ENCODE measurements at regions not wholly inside any gene's neighbourhood (a gene's known extent, or its start where the extent isn't known, plus 50 kb on each side); places are given as distances from the start of the nearest gene placed in this dataset.
A peak's percentile ranks its signal among the peaks of the same experiment; 100 is the strongest.

DNA sequence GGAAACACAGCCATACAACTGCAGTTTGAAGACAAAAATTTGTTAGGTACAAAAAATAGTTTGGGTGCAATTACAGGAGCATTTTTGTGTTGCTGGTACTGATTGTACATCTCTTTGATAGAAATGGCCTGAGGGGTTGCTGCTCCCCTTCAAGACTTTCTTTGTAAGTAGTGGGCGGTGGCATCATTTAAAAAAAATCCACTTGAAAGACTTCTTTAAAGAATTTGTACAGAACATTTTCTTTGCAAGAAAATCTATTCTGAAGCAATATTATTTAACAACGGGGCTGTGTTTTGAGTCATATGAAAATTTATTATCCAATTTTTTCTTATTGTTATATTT, 144.1 kb upstream of the CAV2 start:
- H3K4me1 ChIP-seq (ENCODE audit: control insufficient read depth in 1 of 2, insufficient read depth in 2 of 2, low read length in 2 of 2), result peaks cover 13 to 29% of the 10 kb centered on the region in 2 donors
- H3K27me3 ChIP-seq (ENCODE audit: control insufficient read depth in 1 of 2, insufficient read depth in 2 of 2, low read length in 2 of 2), result no peaks in the 10 kb centered on the region
- H3K36me3 ChIP-seq (ENCODE audit: control insufficient read depth in 1 of 2, insufficient read depth in 2 of 2, low read length in 2 of 2), result no peaks in the 10 kb centered on the region
- H3K9me3 ChIP-seq (ENCODE audit: control insufficient read depth in 1 of 2, low read length in 2 of 2), result no peaks in the 10 kb centered on the region
- H3K27ac ChIP-seq (ENCODE audit: low read depth, low read length), result no peak overlapping the region
- no peak overlapping the region for H3K9ac ChIP-seq (ENCODE audit: low read depth in 1 of 2, low read length in 2 of 2)
- H3K4me3 ChIP-seq (ENCODE audit: low read depth in 1 of 2, low read length in 2 of 2), result peak overlapping the region in 1 of 2 donors; percentile 30

DNA sequence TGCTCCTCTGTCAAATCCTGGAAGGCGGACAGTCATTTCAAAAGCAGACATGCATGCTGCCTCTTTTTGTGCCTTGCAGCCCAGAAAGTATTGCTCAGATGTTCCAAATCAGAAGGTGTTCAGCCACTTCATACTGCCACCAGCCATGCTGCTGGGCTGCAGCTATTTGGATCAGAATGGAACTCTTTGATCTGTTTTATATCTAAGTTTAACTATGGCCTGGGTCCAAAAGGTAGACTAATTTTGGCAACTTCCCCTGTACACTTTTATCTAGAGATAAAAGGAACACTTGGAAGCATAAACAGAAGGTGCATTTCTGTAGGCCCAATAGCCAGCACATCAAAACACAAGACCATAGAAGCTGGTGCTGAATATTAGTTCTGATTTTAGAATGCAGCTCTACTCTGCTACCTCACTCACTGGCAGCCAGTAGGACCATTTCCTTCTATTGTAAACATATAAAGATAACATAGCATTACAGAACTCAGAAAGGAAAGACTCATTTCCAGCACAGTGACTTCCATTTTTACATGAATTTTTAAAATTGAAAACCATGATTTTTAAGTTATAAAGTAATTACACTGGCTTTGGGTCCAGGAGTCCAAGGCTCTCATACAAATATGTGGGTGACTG, 143.1 kb upstream of the CAV2 start:
- no peaks in the 10 kb centered on the region for H3K9me3 ChIP-seq (ENCODE audit: control insufficient read depth in 1 of 2, low read length in 2 of 2)
- no peak overlapping the region for H3K27ac ChIP-seq (ENCODE audit: low read depth, low read length)
- H3K9ac ChIP-seq (ENCODE audit: low read depth in 1 of 2, low read length in 2 of 2), result no peak overlapping the region
- peaks cover 13 to 29% of the 10 kb centered on the region in 2 donors for H3K4me1 ChIP-seq (ENCODE audit: control insufficient read depth in 1 of 2, insufficient read depth in 2 of 2, low read length in 2 of 2)
- H3K27me3 ChIP-seq (ENCODE audit: control insufficient read depth in 1 of 2, insufficient read depth in 2 of 2, low read length in 2 of 2), result no peaks in the 10 kb centered on the region
- no peaks in the 10 kb centered on the region for H3K36me3 ChIP-seq (ENCODE audit: control insufficient read depth in 1 of 2, insufficient read depth in 2 of 2, low read length in 2 of 2)
- H3K4me3 ChIP-seq (ENCODE audit: low read depth in 1 of 2, low read length in 2 of 2), result no peak overlapping the region

DNA sequence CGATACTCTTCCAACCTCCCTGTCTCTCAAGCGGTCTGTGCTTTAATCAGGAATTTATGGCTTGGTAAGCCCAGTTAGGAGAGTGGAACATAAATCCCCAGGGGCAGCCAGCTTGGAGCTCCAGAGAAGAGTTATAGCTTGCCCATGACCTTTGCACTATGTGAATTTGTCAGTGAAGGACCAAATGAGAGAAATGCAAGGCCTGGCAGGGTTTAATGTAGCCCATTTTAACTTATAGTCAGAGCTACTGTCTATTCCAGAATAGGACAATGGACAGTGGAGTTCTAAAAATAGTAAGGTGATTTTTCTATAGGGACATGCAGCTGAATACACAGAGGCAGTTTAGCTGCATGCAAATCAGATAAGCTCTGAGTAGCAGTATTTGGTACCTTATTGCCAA, 142.6 kb upstream of the CAV2 start:
- no peaks in the 10 kb centered on the region for H3K9me3 ChIP-seq (ENCODE audit: control insufficient read depth in 1 of 2, low read length in 2 of 2)
- H3K9ac ChIP-seq (ENCODE audit: low read depth in 1 of 2, low read length in 2 of 2), result no peak overlapping the region
- H3K36me3 ChIP-seq (ENCODE audit: control insufficient read depth in 1 of 2, insufficient read depth in 2 of 2, low read length in 2 of 2), result no peaks in the 10 kb centered on the region
- no peak overlapping the region for H3K4me3 ChIP-seq (ENCODE audit: low read depth in 1 of 2, low read length in 2 of 2)
- no peaks in the 10 kb centered on the region for H3K27me3 ChIP-seq (ENCODE audit: control insufficient read depth in 1 of 2, insufficient read depth in 2 of 2, low read length in 2 of 2)
- no peak overlapping the region for H3K27ac ChIP-seq (ENCODE audit: low read depth, low read length)
- H3K4me1 ChIP-seq (ENCODE audit: control insufficient read depth in 1 of 2, insufficient read depth in 2 of 2, low read length in 2 of 2), result peaks cover 13 to 29% of the 10 kb centered on the region in 2 donors

DNA sequence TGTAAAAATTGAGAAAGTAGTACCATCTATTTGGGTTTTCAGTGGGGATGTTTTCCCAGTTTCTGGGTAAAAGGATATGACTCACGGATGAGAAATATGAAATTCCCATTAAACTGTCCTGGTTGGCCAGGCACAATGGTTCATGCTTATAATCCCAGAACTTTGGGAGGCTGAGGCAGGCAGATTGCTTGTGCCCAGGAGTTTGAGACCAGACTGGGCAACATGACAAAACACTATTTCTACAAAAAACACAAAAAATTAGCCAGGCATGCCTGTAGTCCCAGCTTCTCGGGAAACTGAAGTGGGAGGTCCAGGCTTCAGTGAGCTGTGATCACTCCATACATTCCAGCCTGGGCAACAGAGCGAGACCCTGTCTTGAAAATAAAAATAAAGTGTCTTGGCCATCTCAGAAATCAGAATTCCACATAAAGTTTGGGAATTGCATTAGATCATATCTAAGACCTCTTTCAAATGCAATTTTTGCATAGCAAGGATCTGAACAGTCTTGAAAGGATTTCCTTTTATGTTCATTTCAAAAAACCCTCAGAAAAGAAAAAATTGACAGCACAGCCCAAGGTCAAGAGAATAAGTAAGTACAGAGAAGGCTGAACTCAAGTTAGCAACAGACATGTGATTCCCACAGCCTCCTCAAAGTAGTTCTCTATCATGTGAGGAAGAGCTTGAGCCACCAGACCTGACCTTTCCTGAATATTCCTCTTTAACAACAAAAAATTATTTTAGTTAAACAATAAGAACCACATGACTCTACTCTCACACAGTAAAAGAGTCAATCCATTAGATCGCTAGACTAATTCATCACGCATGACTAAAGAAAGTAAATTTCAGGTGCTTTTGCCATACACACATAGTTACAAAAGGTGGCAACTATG, 141.5 kb upstream of the CAV2 start:
- Histone ChIP-seq H3K4me3 (ENCODE audit: low read depth in 1 of 2, low read length in 2 of 2) (no peak overlapping the region), H3K27ac (ENCODE audit: low read depth, low read length) (no peak overlapping the region), H3K9ac (ENCODE audit: low read depth in 1 of 2, low read length in 2 of 2) (no peak overlapping the region), H3K36me3 (ENCODE audit: control insufficient read depth in 1 of 2, insufficient read depth in 2 of 2, low read length in 2 of 2) (no peaks in the 10 kb centered on the region), H3K27me3 (ENCODE audit: control insufficient read depth in 1 of 2, insufficient read depth in 2 of 2, low read length in 2 of 2) (no peaks in the 10 kb centered on the region), H3K4me1 (ENCODE audit: control insufficient read depth in 1 of 2, insufficient read depth in 2 of 2, low read length in 2 of 2) (peaks cover 13 to 29% of the 10 kb centered on the region in 2 donors), H3K9me3 (ENCODE audit: control insufficient read depth in 1 of 2, low read length in 2 of 2) (no peaks in the 10 kb centered on the region)

DNA sequence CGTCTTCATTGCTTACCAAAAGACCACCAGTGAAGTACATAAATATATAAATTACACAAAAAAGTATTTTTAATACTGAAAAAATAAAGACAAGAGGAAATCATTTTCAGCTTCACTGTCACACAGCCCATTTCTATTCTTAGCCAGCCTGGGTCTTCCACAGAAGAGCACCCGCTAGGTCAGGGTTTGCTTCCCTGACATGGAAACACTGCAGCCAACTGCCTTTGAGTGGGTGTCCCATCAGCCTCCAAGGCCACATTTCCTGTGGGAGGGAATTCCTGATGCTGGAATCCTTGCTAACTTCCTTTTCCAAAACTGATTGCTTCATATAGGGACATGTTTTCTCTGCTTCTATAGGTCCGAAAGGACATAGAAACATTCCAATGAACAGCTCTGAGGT, 137.8 kb upstream of the CAV2 start:
- Histone ChIP-seq H3K4me1 (ENCODE audit: control insufficient read depth in 1 of 2, insufficient read depth in 2 of 2, low read length in 2 of 2) (peaks cover 0 to 6% of the 10 kb centered on the region in 2 donors), H3K27me3 (ENCODE audit: control insufficient read depth in 1 of 2, insufficient read depth in 2 of 2, low read length in 2 of 2) (no peaks in the 10 kb centered on the region), H3K36me3 (ENCODE audit: control insufficient read depth in 1 of 2, insufficient read depth in 2 of 2, low read length in 2 of 2) (no peaks in the 10 kb centered on the region), H3K9me3 (ENCODE audit: control insufficient read depth in 1 of 2, low read length in 2 of 2) (no peaks in the 10 kb centered on the region), H3K4me3 (ENCODE audit: low read depth in 1 of 2, low read length in 2 of 2) (no peak overlapping the region), H3K27ac (ENCODE audit: low read depth, low read length) (no peak overlapping the region), H3K9ac (ENCODE audit: low read depth in 1 of 2, low read length in 2 of 2) (no peak overlapping the region)

DNA sequence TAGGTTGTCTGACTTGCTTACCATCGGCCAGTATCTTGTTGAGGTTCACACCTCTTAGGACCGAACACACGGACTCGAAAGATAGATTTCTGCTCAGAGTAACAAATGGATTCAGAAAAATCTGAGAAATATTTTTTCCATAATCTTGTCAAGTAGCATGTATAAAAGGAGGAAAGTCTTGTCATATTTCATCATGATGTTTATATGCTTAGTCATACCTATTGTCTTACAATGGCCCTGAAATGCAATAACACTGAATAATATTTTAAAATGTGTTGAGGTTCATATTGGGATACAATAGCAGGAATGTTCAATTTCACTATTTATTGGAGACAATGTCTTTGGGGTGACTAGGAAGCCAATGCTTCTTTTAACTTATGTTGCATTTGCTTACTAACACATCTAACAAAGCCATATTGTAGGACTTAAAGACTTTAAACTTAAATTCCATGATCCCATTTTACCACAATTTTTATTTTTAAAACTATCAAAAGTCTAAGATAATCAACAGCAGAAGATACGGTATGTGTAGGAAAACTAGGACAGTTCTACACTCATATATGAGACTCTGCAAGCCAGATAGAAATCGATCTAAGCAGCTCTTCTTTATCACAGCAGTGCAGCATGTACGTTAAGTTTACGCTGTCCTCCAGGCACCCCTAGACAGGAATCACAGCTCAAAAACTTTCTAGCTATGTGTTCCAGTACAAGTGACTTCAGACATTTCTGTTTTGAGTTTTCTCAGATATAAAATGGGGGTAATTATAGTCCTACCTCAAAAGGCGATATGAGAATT, 135.7 kb upstream of the CAV2 start:
- H3K36me3 ChIP-seq (ENCODE audit: control insufficient read depth in 1 of 2, insufficient read depth in 2 of 2, low read length in 2 of 2), result no peaks in the 10 kb centered on the region
- H3K4me1 ChIP-seq (ENCODE audit: control insufficient read depth in 1 of 2, insufficient read depth in 2 of 2, low read length in 2 of 2), result no peaks in the 10 kb centered on the region
- H3K27ac ChIP-seq (ENCODE audit: low read depth, low read length), result no peak overlapping the region
- no peak overlapping the region for H3K4me3 ChIP-seq (ENCODE audit: low read depth in 1 of 2, low read length in 2 of 2)
- no peak overlapping the region for H3K9ac ChIP-seq (ENCODE audit: low read depth in 1 of 2, low read length in 2 of 2)
- no peaks in the 10 kb centered on the region for H3K27me3 ChIP-seq (ENCODE audit: control insufficient read depth in 1 of 2, insufficient read depth in 2 of 2, low read length in 2 of 2)
- H3K9me3 ChIP-seq (ENCODE audit: control insufficient read depth in 1 of 2, low read length in 2 of 2), result no peaks in the 10 kb centered on the region

DNA sequence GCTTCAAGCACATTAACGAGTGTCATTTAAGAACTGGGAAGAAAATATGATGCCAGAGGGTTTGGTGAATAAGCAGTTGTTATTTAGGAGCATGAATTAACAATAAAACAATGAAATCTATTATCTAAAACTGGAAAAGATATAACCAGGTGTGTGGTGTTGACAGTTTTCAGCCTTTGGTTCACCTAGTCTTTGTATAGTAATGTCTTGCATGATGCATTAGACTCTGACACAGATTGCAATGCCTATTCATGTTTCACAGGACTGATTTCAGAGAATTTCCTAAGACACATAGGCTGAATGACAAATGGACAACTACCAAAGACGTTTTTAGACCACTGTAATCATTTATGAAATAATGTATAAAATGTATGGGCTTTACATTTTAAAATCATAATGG, 135.1 kb upstream of the CAV2 start:
- Histone ChIP-seq H3K4me3 (ENCODE audit: low read depth in 1 of 2, low read length in 2 of 2) (no peak overlapping the region), H3K4me1 (ENCODE audit: control insufficient read depth in 1 of 2, insufficient read depth in 2 of 2, low read length in 2 of 2) (no peaks in the 10 kb centered on the region), H3K9ac (ENCODE audit: low read depth in 1 of 2, low read length in 2 of 2) (no peak overlapping the region), H3K9me3 (ENCODE audit: control insufficient read depth in 1 of 2, low read length in 2 of 2) (no peaks in the 10 kb centered on the region), H3K27me3 (ENCODE audit: control insufficient read depth in 1 of 2, insufficient read depth in 2 of 2, low read length in 2 of 2) (no peaks in the 10 kb centered on the region), H3K27ac (ENCODE audit: low read depth, low read length) (no peak overlapping the region), H3K36me3 (ENCODE audit: control insufficient read depth in 1 of 2, insufficient read depth in 2 of 2, low read length in 2 of 2) (no peaks in the 10 kb centered on the region)

DNA sequence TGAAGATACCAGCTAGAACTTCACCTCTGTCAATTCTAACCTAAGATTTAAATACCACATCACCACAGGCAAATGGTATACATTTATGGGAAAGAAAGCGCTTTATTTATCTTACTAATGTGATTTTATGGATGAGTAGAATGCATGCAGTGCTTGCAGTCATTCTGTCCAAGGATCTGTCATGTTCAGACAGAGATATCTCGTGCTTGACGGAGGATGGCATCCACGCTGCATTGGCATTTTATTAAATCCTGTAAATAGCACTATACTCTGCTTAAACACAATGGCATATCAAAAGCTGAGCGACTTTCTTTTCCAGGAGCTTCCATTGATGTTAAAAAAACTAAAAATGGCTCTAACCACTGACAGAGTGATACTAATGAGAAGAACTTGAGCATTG, 133.7 kb upstream of the CAV2 start:
- Histone ChIP-seq H3K4me3 (ENCODE audit: low read depth in 1 of 2, low read length in 2 of 2) (no peak overlapping the region), H3K36me3 (ENCODE audit: control insufficient read depth in 1 of 2, insufficient read depth in 2 of 2, low read length in 2 of 2) (no peaks in the 10 kb centered on the region), H3K27me3 (ENCODE audit: control insufficient read depth in 1 of 2, insufficient read depth in 2 of 2, low read length in 2 of 2) (no peaks in the 10 kb centered on the region), H3K9ac (ENCODE audit: low read depth in 1 of 2, low read length in 2 of 2) (no peak overlapping the region), H3K9me3 (ENCODE audit: control insufficient read depth in 1 of 2, low read length in 2 of 2) (no peaks in the 10 kb centered on the region), H3K27ac (ENCODE audit: low read depth, low read length) (no peak overlapping the region), H3K4me1 (ENCODE audit: control insufficient read depth in 1 of 2, insufficient read depth in 2 of 2, low read length in 2 of 2) (no peaks in the 10 kb centered on the region)

DNA sequence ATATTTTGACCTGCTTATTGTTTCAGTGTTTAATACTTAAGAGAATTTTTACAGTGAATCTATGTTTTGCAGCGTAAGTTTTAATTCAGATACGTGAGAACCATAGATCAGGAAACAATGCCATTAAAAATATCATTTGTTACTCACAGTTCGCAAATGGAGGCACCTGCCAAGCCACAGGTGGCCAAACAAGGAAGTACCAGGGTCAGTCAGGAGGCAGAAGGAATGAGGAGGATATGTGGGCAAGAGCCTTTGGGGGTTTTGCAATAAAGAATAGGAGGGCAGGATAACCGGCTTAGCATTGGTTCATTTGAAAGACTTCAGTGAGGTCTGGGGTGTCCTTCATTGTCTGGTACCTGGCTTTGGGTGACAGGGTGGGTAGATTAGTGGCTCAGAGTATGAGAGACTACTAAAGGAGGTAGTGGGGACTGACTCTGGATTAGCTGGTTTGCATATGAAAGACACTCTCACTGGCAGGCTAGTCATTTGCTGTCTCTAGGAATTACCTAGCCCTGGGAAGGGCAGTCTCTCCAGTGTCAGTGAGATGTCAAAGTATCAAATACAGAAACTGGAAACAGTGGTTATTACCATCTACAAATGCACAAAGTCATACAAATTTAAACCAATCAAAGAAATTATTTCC, 132.2 kb upstream of the CAV2 start:
- no peak overlapping the region for H3K27ac ChIP-seq (ENCODE audit: low read depth, low read length)
- H3K4me3 ChIP-seq (ENCODE audit: low read depth in 1 of 2, low read length in 2 of 2), result no peak overlapping the region
- no peaks in the 10 kb centered on the region for H3K36me3 ChIP-seq (ENCODE audit: control insufficient read depth in 1 of 2, insufficient read depth in 2 of 2, low read length in 2 of 2)
- H3K4me1 ChIP-seq (ENCODE audit: control insufficient read depth in 1 of 2, insufficient read depth in 2 of 2, low read length in 2 of 2), result no peaks in the 10 kb centered on the region
- no peak overlapping the region for H3K9ac ChIP-seq (ENCODE audit: low read depth in 1 of 2, low read length in 2 of 2)
- no peaks in the 10 kb centered on the region for H3K27me3 ChIP-seq (ENCODE audit: control insufficient read depth in 1 of 2, insufficient read depth in 2 of 2, low read length in 2 of 2)
- no peaks in the 10 kb centered on the region for H3K9me3 ChIP-seq (ENCODE audit: control insufficient read depth in 1 of 2, low read length in 2 of 2)

DNA sequence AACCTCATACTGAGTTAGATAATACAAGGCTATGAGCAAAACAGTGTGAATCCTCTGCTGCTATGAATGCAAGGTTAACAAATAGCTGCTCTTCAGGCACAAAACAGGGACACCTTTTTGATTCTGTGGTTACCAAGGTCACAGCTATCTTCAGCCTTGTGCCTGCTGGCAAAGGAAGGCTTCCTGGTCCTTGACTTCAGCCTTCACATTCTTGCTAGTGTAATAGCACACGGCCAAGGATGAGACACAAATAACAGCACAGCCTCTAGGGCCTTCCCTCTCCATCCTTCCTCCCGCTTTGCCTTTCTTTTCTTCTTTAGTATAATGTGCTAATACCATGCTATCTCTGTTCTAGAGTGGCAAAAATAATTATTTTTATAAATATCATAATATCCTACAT, 130.6 kb upstream of the CAV2 start:
- no peaks in the 10 kb centered on the region for H3K9me3 ChIP-seq (ENCODE audit: control insufficient read depth in 1 of 2, low read length in 2 of 2)
- no peak overlapping the region for H3K4me3 ChIP-seq (ENCODE audit: low read depth in 1 of 2, low read length in 2 of 2)
- no peaks in the 10 kb centered on the region for H3K27me3 ChIP-seq (ENCODE audit: control insufficient read depth in 1 of 2, insufficient read depth in 2 of 2, low read length in 2 of 2)
- H3K36me3 ChIP-seq (ENCODE audit: control insufficient read depth in 1 of 2, insufficient read depth in 2 of 2, low read length in 2 of 2), result no peaks in the 10 kb centered on the region
- H3K27ac ChIP-seq (ENCODE audit: low read depth, low read length), result no peak overlapping the region
- no peak overlapping the region for H3K9ac ChIP-seq (ENCODE audit: low read depth in 1 of 2, low read length in 2 of 2)
- H3K4me1 ChIP-seq (ENCODE audit: control insufficient read depth in 1 of 2, insufficient read depth in 2 of 2, low read length in 2 of 2), result no peaks in the 10 kb centered on the region
